ENCODE measurements at regions not wholly inside any gene's neighbourhood (a gene's known extent, or its start where the extent isn't known, plus 50 kb on each side); places are given as distances from the start of the nearest gene placed in this dataset.
"Not testable (repeated sequence)": the region's sequence is repeated elsewhere in the genome, so short reads cannot be mapped to it uniquely, and the experiment has no call there.

DNA sequence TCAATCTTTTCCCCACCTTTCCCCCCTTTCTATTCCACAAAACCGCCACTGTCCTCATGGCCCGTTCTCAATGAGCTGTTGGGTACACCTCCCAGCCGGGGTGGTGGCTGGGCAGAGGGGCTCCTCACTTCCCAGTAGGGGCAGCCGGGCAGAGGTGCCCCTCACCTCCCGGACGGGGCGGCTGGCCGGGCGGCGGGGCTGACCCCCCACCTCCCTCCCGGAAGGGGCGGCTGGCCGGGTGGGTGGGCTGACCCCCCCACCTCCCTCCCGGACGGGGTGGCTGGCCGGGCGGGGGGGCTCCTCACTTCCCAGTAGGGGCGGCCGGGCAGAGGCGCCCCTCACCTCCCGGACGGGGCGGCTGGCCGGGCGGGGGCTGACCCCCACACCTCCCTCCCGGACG, 149.3 kb upstream of the SNX7 start:
- TF ChIP-seq, protein P1, sequence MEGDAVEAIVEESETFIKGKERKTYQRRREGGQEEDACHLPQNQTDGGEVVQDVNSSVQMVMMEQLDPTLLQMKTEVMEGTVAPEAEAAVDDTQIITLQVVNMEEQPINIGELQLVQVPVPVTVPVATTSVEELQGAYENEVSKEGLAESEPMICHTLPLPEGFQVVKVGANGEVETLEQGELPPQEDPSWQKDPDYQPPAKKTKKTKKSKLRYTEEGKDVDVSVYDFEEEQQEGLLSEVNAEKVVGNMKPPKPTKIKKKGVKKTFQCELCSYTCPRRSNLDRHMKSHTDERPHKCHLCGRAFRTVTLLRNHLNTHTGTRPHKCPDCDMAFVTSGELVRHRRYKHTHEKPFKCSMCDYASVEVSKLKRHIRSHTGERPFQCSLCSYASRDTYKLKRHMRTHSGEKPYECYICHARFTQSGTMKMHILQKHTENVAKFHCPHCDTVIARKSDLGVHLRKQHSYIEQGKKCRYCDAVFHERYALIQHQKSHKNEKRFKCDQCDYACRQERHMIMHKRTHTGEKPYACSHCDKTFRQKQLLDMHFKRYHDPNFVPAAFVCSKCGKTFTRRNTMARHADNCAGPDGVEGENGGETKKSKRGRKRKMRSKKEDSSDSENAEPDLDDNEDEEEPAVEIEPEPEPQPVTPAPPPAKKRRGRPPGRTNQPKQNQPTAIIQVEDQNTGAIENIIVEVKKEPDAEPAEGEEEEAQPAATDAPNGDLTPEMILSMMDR (IDR thresholded peaks at IDR 0.05): not testable (repeated sequence)
- TF ChIP-seq, protein P2, sequence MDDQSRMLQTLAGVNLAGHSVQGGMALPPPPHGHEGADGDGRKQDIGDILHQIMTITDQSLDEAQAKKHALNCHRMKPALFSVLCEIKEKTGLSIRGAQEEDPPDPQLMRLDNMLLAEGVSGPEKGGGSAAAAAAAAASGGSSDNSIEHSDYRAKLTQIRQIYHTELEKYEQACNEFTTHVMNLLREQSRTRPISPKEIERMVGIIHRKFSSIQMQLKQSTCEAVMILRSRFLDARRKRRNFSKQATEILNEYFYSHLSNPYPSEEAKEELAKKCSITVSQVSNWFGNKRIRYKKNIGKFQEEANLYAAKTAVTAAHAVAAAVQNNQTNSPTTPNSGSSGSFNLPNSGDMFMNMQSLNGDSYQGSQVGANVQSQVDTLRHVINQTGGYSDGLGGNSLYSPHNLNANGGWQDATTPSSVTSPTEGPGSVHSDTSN (IDR thresholded peaks at IDR 0.05): not testable (repeated sequence)
- not testable (repeated sequence) for TF ChIP-seq POLR2AphosphoS5 (IDR thresholded peaks at IDR 0.05; ENCODE audit: low read depth, low read length)
